Activated CD4-positive, alpha-beta T cell treated with anti-CD3 and anti-CD28 coated beads, Interleukin-2, amount 50 U/mL, for 24 hours (primary cell): ENCODE measurements at regions not wholly inside any gene's neighbourhood (a gene's known extent, or its start where the extent isn't known, plus 50 kb on each side); places are given as distances from the start of the nearest gene placed in this dataset.

Experiments used
- DNase-seq, 2 donors: peaks; one replicate each; pipeline ENCODE4 v3.0.0-alpha.2; 2020; ENCODE audit warnings: low read depth in 1 of 2, low spot score in 1 of 2

GRCh38 chr11:71357414-71357813 lies 90.8 kb downstream of the DHCR7 start:
- no peak for DNase-seq

GRCh38 chr11:71356904-71357303 lies 91.3 kb downstream of the DHCR7 start:
- DNase-seq = no peak

- no peak for DNase-seq
Observed at GRCh38 chr11:71356280-71356876, 91.8 kb downstream of the DHCR7 start.

GRCh38 chr11:71355281-71355680 lies 92.9 kb downstream of the DHCR7 start:
- DNase-seq = no peak

- DNase-seq = no peak
Observed at GRCh38 chr11:71354394-71355105, 93.6 kb downstream of the DHCR7 start.

GRCh38 chr11:71352748-71353147 lies 95.4 kb downstream of the DHCR7 start:
- no peak for DNase-seq

- no peak for DNase-seq
Observed at GRCh38 chr11:71352226-71352625, 96.0 kb downstream of the DHCR7 start.

- no peak for DNase-seq
Observed at GRCh38 chr11:71349627-71350026, 97.2 kb upstream of the SHANK2 start.

GRCh38 chr11:71343828-71344400 lies 91.5 kb upstream of the SHANK2 start:
- DNase-seq = no peak

- peak in 1 of 2 donors; percentile 6 for DNase-seq
Observed at GRCh38 chr11:71342951-71343827, 90.8 kb upstream of the SHANK2 start.

GRCh38 chr11:71342116-71342515 lies 89.7 kb upstream of the SHANK2 start:
- no peak for DNase-seq

GRCh38 chr11:71341596-71341995 lies 89.2 kb upstream of the SHANK2 start:
- DNase-seq = no peak

GRCh38 chr11:71341173-71341572 lies 88.8 kb upstream of the SHANK2 start:
- DNase-seq = no peak

GRCh38 chr11:71340086-71340606 lies 87.8 kb upstream of the SHANK2 start:
- DNase-seq = no peak

- no peak for DNase-seq
Observed at GRCh38 chr11:71339396-71339881, 87.1 kb upstream of the SHANK2 start.

GRCh38 chr11:71338801-71339395 lies 86.5 kb upstream of the SHANK2 start:
- no peak for DNase-seq

- DNase-seq = no peak
Observed at GRCh38 chr11:71336996-71337754, 84.8 kb upstream of the SHANK2 start.

GRCh38 chr11:71336176-71336995 lies 84.0 kb upstream of the SHANK2 start:
- no peak for DNase-seq

- no peak for DNase-seq
Observed at GRCh38 chr11:71335371-71335770, 83.0 kb upstream of the SHANK2 start.
